Inflammatory macrophage (primary cell): ENCODE measurements at regions not wholly inside any gene's neighbourhood (a gene's known extent, or its start where the extent isn't known, plus 50 kb on each side); places are given as distances from the start of the nearest gene placed in this dataset.
"Not testable (repeated sequence)": the region's sequence is repeated elsewhere in the genome, so short reads cannot be mapped to it uniquely, and the experiment has no call there.

Source experiments
- DNase-seq, 2 donors: peaks; one replicate each; pipeline ENCODE4 v3.0.0-alpha.2; 2020 to 2022

GRCh38 chr2:221911890-221912289 is 339.8 kb upstream of the EPHA4 start:
- no peak for DNase-seq

GRCh38 chr2:221911321-221911720 is 339.2 kb upstream of the EPHA4 start:
- no peak for DNase-seq

GRCh38 chr2:221908518-221908917 is 336.4 kb upstream of the EPHA4 start:
- no peak for DNase-seq

DNA sequence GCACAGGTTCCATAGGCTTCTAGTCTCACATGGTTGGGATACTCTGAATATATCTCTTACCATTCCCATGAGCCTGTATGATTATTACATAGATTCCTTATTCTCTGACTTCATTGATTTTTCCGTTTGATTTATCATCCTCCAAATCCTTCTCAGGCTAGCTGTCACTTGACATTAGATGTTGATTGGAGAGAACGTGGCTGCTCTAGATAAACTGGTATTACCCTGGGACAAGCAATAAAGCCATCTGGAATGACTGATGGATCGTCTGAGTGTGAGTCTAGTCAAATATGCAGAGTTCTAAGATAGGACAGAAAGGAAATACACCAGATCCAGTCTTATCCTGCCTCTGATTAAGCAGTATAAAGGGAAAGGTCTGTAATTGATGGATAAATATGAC is 325.6 kb upstream of the EPHA4 start:
- no peak for DNase-seq

DNA sequence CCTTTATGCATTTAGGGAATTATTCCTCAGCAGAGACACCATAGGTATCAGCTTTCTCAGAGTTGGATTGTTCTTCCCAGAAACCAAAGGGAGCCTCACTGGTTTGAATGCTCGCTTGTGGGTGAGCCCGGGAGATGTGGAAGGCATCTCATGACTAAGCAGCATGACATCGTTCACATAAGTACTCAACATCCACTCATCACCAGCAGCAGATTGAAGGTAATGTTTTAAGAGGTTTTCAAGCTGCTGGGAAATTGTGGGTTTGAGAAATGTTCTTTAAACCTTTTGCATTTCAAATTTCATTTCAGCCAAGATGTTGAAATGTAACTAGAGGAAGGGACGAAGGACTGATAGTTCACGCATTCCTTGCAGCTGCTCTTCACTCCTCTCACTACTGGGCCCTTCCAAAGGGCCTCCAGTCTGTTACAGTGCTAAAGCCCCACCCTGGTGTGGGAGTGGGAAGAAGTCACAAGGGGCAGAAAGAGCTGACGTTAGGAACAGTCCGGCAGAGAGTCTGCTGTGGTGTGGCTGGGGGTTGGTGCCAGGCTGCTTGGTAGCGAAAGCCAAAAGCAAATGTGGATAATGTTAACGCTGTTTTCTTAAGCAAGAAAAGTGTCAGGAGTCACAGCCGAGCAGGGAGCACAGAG is 324.5 kb upstream of the EPHA4 start:
- no peak for DNase-seq

GRCh38 chr2:221895366-221896121 is 323.4 kb upstream of the EPHA4 start:
- DNase-seq, result no peak

GRCh38 chr2:221893501-221893900 is 321.4 kb upstream of the EPHA4 start:
- DNase-seq, result no peak

DNA sequence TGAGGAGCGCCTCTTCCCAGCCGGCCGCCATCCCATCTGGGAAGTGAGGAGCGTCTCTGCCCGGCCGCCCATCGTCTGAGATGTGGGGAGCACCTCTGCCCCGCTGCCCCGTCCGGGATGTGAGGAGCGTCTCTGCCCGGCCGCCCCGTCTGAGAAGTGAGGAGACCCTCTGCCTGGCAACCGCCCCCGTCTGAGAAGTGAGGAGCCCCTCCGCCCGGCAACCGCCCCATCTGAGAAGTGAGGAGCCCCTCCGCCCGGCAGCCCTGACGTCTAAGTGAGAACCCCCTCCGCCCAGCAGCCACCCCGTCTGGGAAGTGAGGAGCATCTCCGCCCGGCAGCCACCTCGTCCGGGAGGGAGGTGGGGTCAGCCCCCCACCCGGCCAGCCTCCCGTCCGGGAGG is 319.9 kb upstream of the EPHA4 start:
- not testable (repeated sequence) for DNase-seq

GRCh38 chr2:221883976-221884375 is 311.9 kb upstream of the EPHA4 start:
- no peak for DNase-seq

- DNase-seq, result no peak
Observed at GRCh38 chr2:221876016-221876415, 303.9 kb upstream of the EPHA4 start.

DNA sequence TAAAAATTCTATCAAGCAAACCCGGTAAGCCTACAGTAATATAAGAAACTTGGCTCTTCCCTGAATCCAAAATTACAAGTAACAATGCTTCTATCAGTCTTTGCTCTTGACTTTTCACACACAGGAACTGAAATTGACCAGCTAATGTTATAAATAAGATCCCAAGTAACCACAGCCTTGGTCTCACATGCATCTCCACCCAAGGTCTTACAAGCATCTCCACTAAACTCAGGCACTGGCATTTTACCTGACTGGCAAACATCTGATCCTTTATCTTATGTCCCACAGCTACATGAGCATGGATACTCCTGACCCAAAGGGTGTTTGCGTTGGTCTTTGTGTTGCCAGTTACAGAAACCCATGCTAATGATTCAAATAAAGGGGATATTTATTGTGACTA is 302.3 kb upstream of the EPHA4 start:
- no peak for DNase-seq

- DNase-seq, result no peak
Observed at GRCh38 chr2:221857719-221858118, 285.6 kb upstream of the EPHA4 start.

DNA sequence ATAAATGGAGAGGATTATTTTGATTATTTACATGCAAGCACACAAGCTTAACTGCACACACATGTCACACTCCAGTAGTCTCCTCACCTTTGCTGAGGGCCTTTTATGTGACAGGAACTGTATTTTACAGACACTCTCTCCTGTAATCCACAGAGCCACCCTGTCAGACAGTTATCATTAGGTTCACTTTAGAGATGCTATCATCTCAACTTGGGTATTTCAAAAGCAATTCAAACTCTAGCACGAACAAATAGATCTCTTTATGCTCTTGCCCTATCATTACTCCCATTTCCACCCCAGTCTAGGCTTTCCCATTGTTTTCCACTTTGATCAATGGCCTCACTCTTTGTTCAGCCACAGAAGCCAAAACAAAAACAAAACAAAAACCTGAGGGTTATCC is 281.2 kb upstream of the EPHA4 start:
- DNase-seq, result no peak

- no peak for DNase-seq
Observed at GRCh38 chr2:221851531-221852045, 279.5 kb upstream of the EPHA4 start.

DNA sequence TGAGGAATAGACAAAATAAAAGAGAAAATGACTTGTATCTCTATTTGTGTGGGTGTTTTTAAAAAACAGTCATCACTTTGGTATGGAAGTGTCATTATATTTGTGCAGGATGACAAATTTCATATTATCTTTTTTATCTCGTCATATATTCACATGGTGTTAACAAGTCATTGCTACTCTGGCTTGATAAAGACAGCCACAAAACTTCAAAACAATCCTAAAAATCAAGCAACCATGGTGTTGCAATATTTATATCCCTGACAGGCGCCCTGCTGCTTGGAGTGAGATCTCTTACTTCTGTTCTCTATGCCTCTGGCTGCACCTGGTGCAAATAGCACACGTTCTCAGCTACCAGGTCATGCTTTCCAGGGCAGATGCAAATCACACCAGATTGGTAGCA is 278.0 kb upstream of the EPHA4 start:
- no peak for DNase-seq

DNA sequence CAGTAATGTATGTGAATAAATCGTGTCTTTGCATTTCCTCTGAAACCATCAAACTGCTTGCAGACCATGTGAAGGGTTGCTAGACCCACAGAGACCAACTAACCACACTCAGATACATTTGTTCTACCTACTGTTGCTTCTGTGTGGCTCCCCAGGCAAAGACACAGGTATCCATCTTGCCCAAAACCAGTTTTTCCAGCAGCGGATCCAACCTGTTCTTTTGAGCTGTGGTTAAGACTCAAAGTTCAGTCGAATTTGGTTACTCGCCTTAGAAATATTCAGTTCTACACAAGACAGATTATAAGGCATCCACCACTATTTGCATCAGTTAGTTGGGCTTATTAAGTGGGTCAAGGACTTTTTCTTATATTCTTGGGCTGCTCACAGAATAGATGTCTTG is 276.2 kb upstream of the EPHA4 start:
- no peak for DNase-seq

DNA sequence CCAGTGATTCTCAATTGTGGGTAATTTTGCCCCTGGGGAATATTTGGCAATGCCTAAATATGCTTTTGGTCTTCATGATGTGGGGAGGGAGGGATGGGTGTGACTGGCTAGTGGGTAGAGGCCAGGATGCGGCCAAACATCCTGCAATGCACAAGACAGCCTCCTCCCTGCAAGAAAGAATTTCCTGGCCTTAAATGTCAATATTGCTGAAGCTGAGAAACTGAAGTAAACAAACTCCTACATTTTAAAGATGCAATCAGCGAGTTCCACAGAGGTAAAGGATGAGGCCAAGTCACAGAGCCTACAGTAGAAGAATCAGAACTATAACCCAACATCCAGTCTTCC is 272.9 kb upstream of the EPHA4 start:
- no peak for DNase-seq

GRCh38 chr2:221844212-221845020 is 272.3 kb upstream of the EPHA4 start:
- DNase-seq, result no peak

DNA sequence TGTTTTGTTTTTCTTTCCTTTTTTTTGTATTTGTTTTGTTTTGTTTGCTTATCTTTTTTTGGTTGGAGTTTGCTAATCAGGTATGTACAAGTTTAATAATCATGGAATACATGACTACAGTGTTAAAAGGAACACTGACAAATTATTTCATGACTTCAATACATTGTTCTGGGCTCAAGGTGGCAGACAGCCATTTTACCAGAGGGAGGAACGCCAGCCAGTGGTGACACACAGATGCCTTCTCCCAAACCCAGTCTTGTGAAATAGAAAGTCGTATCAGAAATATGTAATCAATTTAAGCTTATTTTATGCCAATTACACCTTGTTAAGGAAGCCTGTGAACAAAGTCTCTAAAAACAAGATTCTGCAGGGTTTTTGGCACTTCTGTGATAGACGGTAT is 264.0 kb upstream of the EPHA4 start:
- DNase-seq, result no peak

GRCh38 chr2:221833966-221834365 is 261.9 kb upstream of the EPHA4 start:
- DNase-seq, result no peak

DNA sequence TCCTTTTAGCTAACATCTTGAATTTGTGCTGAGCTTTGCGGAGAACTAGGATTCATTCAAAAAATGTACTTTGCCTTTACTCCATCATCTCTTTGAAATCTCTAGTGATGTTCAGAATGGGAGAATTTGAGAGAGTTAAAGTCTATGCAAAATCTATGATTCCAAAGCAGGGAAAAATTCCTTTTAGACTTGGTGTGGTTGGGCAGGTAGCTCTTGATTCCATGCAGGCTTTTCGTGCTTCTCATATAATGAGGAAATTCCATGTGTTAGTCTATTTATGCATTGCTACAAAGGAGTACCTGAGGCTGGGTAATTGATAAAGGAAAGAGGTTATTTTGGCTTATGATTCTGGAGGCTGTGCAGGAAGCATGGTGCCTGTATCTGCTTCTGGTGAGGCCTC is 258.9 kb upstream of the EPHA4 start:
- no peak for DNase-seq

- no peak for DNase-seq
Observed at GRCh38 chr2:221822416-221822815, 250.3 kb upstream of the EPHA4 start.

DNA sequence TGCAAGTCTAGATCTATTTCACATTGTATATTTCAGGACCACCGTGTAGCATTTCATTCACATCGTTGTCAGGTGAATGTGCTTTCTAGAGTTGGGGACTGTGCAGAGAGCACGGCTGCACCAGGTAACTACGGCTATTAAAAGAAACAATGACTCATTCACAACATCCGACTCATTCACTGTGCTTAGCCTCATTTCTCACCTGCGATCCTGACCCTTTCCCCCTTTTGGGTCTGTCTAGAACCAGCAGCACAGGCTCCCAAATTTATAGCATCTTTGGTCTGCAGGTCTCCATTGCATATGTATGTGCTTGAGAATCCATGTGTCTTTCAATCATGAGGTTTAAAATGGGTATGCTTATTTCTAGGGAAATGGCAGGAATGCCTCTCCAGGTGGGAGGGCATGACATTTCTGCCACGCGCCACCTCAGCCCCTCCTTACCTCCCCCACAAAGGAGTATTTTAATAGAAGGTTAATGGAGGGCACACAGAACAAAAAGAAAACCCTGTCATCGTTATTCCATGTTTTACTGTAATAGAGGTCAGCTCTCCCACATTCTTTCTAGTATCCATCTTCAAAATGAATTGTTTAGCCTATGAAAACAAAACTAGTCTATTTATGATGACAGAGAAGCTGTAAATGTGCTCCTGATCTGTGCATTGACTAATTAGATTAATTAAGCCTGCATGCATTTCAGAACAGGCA is 246.7 kb upstream of the EPHA4 start:
- no peak for DNase-seq
